ENCODE measurements at regions not wholly inside any gene's neighbourhood (a gene's known extent, or its start where the extent isn't known, plus 50 kb on each side); places are given as distances from the start of the nearest gene placed in this dataset.

- Histone ChIP-seq H3K27me3 (ENCODE audit: insufficient read depth, low read length, poor library complexity, severe bottlenecking) (no peaks in the 10 kb centered on the region), H3K9me3 (ENCODE audit: insufficient read depth, low read depth, low read length) (no peaks in the 10 kb centered on the region), H3K9me2 (replicated peaks; ENCODE audit: low read depth, low read length) (no peaks in the 10 kb centered on the region), H3K4me2 (ENCODE audit: low read depth, low read length, poor library complexity, severe bottlenecking) (no peak overlapping the region), H3K79me2 (ENCODE audit: insufficient read depth, low read length) (no peaks in the 10 kb centered on the region), H3K36me3 (ENCODE audit: insufficient read depth, low read length) (no peaks in the 10 kb centered on the region), H3K4me1 (ENCODE audit: insufficient read depth, low read length, poor library complexity, severe bottlenecking) (peaks cover 42% of the 10 kb centered on the region), H4K20me1 (ENCODE audit: insufficient read depth, low read length, poor library complexity, severe bottlenecking) (no peaks in the 10 kb centered on the region), H3K9ac (ENCODE audit: low read depth, low read length, poor library complexity, severe bottlenecking) (no peak overlapping the region), H2AFZ (ENCODE audit: low read length) (no peak overlapping the region), H3F3A (ENCODE audit: low read depth) (0 out of 2 replicates have a peak, but pooled peaks cover 3% of the 10 kb centered on the region), H3K4me3 (ENCODE audit: low read length, poor library complexity, severe bottlenecking) (no peak overlapping the region)
- no peak for TF ChIP-seq EZH2phosphoT487 (IDR thresholded peaks at IDR 0.05; ENCODE audit: borderline replicate concordance)
- TF ChIP-seq CTCF (conservative IDR thresholded peaks at IDR 0.05; ENCODE audit: low read length), result no peak
These were observed 342.8 kb downstream of the FBXW7 start for GRCh38 chr4:152193059-152193458.

GRCh38 chr4:152190907-152191306 lies 345.0 kb downstream of the FBXW7 start:
- Histone ChIP-seq H3K79me2 (ENCODE audit: insufficient read depth, low read length) (no peaks in the 10 kb centered on the region), H3K4me2 (ENCODE audit: low read depth, low read length, poor library complexity, severe bottlenecking) (no peak overlapping the region), H3K9ac (ENCODE audit: low read depth, low read length, poor library complexity, severe bottlenecking) (no peak overlapping the region), H3F3A (ENCODE audit: low read depth) (0 out of 2 replicates have a peak, but pooled peaks cover 3% of the 10 kb centered on the region), H4K20me1 (ENCODE audit: insufficient read depth, low read length, poor library complexity, severe bottlenecking) (no peaks in the 10 kb centered on the region), H3K9me3 (ENCODE audit: insufficient read depth, low read depth, low read length) (no peaks in the 10 kb centered on the region), H3K4me3 (ENCODE audit: low read length, poor library complexity, severe bottlenecking) (no peak overlapping the region), H3K9me2 (replicated peaks; ENCODE audit: low read depth, low read length) (no peaks in the 10 kb centered on the region), H3K4me1 (ENCODE audit: insufficient read depth, low read length, poor library complexity, severe bottlenecking) (peaks cover 64% of the 10 kb centered on the region), H2AFZ (ENCODE audit: low read length) (no peak overlapping the region), H3K36me3 (ENCODE audit: insufficient read depth, low read length) (no peaks in the 10 kb centered on the region), H3K27me3 (ENCODE audit: insufficient read depth, low read length, poor library complexity, severe bottlenecking) (no peaks in the 10 kb centered on the region)
- no peak for TF ChIP-seq EZH2phosphoT487 (IDR thresholded peaks at IDR 0.05; ENCODE audit: borderline replicate concordance)
- TF ChIP-seq CTCF (conservative IDR thresholded peaks at IDR 0.05; ENCODE audit: low read length), result no peak

GRCh38 chr4:152189451-152190179 lies 346.3 kb downstream of the FBXW7 start:
- H3K4me1 ChIP-seq (ENCODE audit: insufficient read depth, low read length, poor library complexity, severe bottlenecking), result peaks cover 76% of the 10 kb centered on the region
- H4K20me1 ChIP-seq (ENCODE audit: insufficient read depth, low read length, poor library complexity, severe bottlenecking), result no peaks in the 10 kb centered on the region
- H2AFZ ChIP-seq (ENCODE audit: low read length), result no peak overlapping the region
- peak overlapping the region; percentile 56 for H3K9ac ChIP-seq (ENCODE audit: low read depth, low read length, poor library complexity, severe bottlenecking)
- H3K36me3 ChIP-seq (ENCODE audit: insufficient read depth, low read length), result no peaks in the 10 kb centered on the region
- H3K4me2 ChIP-seq (ENCODE audit: low read depth, low read length, poor library complexity, severe bottlenecking), result peak overlapping the region; percentile 76
- H3K9me2 ChIP-seq (replicated peaks; ENCODE audit: low read depth, low read length), result no peaks in the 10 kb centered on the region
- H3F3A ChIP-seq (ENCODE audit: low read depth), result 0 out of 2 replicates have a peak, but pooled peaks cover 3% of the 10 kb centered on the region
- no peaks in the 10 kb centered on the region for H3K9me3 ChIP-seq (ENCODE audit: insufficient read depth, low read depth, low read length)
- peak overlapping the region; percentile 27 for H3K4me3 ChIP-seq (ENCODE audit: low read length, poor library complexity, severe bottlenecking)
- TF ChIP-seq EZH2phosphoT487 (IDR thresholded peaks at IDR 0.05; ENCODE audit: borderline replicate concordance) (no peak), CTCF (conservative IDR thresholded peaks at IDR 0.05; ENCODE audit: low read length) (no peak)
- H3K79me2 ChIP-seq (ENCODE audit: insufficient read depth, low read length), result no peaks in the 10 kb centered on the region
- H3K27me3 ChIP-seq (ENCODE audit: insufficient read depth, low read length, poor library complexity, severe bottlenecking), result no peaks in the 10 kb centered on the region

All from Loucy (cell line).